Bronchial epithelial cell (primary cell): ENCODE measurements at regions not wholly inside any gene's neighbourhood (a gene's known extent, or its start where the extent isn't known, plus 50 kb on each side); places are given as distances from the start of the nearest gene placed in this dataset.

Experiments
- DNase-seq: peaks from one replicate; pipeline ENCODE4 v3.0.0-alpha.2; 2010; ENCODE audit warnings: low read depth
- FAIRE-seq: peaks from 2 replicates; lab custom pipeline; 2011; peaks lifted over from hg19 to GRCh38; lab: Jason Lieb, UNC
- H3K27me3 ChIP-seq: 2 replicates; pipeline ENCODE4 v1.5.1; 2011; ENCODE audit warnings: low read length; ENCODE audit not compliant: control insufficient read depth, insufficient read depth
- H3K36me3 ChIP-seq: 2 replicates; pipeline ENCODE4 v1.5.1; 2011; ENCODE audit warnings: low read length; ENCODE audit not compliant: control insufficient read depth, insufficient read depth
- H3K4me3 ChIP-seq: 2 replicates; pipeline ENCODE4 v1.5.1; 2011; ENCODE audit warnings: mild to moderate bottlenecking, low read depth, low read length, control low read depth
- CTCF ChIP-seq: IDR thresholded peaks from 2 replicates; pipeline ENCODE4 v1.5.1; 2011; ENCODE audit warnings: mild to moderate bottlenecking, moderate library complexity, low read length, control low read depth, inconsistent platforms; ENCODE audit not compliant: insufficient read depth, severe bottlenecking

DNA sequence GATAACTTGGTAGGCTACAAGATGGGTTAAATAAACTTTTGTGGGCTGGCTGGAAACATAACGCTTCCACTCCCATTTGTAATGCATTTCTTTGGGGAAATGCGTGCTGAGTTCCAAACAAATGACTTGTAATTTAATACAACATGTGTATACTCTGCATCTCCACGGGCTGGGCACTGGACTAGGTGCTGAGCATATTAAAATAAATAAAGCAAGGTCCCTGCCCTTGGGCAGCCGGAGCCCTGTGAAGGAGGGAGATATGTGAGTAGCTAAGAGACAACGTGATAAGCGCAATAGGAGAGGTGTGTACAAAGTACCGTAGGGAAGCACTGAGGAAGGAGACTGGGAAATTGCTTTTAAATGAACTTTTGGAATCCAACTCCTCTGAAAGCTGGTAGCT, 147.2 kb upstream of the RBPJ start:
- no peak for TF ChIP-seq CTCF
- FAIRE-seq (no peak), DNase-seq (no peak)
- Histone ChIP-seq H3K27me3 (peaks cover 2% of the 10 kb centered on the region), H3K36me3 (no peaks in the 10 kb centered on the region), H3K4me3 (no peak overlapping the region)

DNA sequence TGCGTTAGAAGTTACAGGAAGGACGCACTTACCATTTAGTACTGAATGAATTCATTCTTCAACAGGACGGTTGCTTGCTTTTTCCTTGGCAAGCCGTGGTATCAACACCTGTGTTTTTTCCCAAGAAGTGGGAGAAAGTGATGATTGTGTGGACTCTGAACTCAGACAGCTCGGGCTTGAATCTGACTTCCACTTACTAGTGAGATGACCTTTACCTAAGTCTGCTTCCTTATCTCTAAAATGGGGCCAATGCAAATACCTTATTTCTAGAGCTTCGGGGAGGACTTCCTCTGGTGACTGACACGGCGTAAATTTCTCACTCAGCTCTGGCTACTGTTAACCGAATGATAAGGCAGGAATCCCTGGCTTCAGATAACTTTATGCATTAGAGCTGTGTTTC, 146.8 kb upstream of the RBPJ start:
- FAIRE-seq (peak; percentile 80), DNase-seq (no peak)
- peaks cover 2% of the 10 kb centered on the region for H3K27me3 ChIP-seq

GRCh38 chr4:26175006-26175786, 145.6 kb upstream of the RBPJ start:
- peaks cover 2% of the 10 kb centered on the region for H3K27me3 ChIP-seq
- FAIRE-seq (no peak), DNase-seq (no peak)
- H3K36me3 ChIP-seq: no peaks in the 10 kb centered on the region
- no peak overlapping the region for H3K4me3 ChIP-seq
- TF ChIP-seq CTCF: no peak

More for the DNA sequence above, 146.8 kb upstream of the RBPJ start:
- Histone ChIP-seq H3K36me3 (no peaks in the 10 kb centered on the region), H3K4me3 (no peak overlapping the region)
- no peak for TF ChIP-seq CTCF

- no peak for TF ChIP-seq CTCF
- peaks cover 2% of the 10 kb centered on the region for H3K27me3 ChIP-seq
- FAIRE-seq (no peak), DNase-seq (no peak)
- no peaks in the 10 kb centered on the region for H3K36me3 ChIP-seq
- H3K4me3 ChIP-seq: no peak overlapping the region
These were observed 144.8 kb upstream of the RBPJ start for GRCh38 chr4:26175905-26176470.

GRCh38 chr4:26176598-26177149, 144.1 kb upstream of the RBPJ start:
- no peak for TF ChIP-seq CTCF
- DNase-seq (peak; percentile 89), FAIRE-seq (peak; percentile 32)
- Histone ChIP-seq H3K4me3 (no peak overlapping the region), H3K27me3 (peaks cover under 1% of the 10 kb centered on the region), H3K36me3 (no peaks in the 10 kb centered on the region)
